Adrenal gland (tissue), 5 donors: ENCODE measurements at regions not wholly inside any gene's neighbourhood (a gene's known extent, or its start where the extent isn't known, plus 50 kb on each side); places are given as distances from the start of the nearest gene placed in this dataset.

Experiments used
- POLR2A ChIP-seq, 2 donors: fragments of 450-650 bp; IDR thresholded peaks; one replicate each; pipeline ENCODE4 v1.6.1; 2017; ENCODE audit warnings: antibody characterized with exemption in 2 of 2, mild to moderate bottlenecking in 2 of 2, moderate library complexity in 1 of 2
- TF ChIP-seq, protein P1 (sequence below), 6 experiments: fragments of 450-650 bp in 4 of 6; fragments of 200-600 bp in 2 of 6; sonication (generic) in 1 of 6; IDR thresholded peaks; 1 replicate in 5 of 6; 2 replicates in 1 of 6; pipeline versions ENCODE4 v1.5.1 to v1.8.0; 2016 to 2021; ENCODE audit warnings: antibody characterized with exemption in 6 of 6, mild to moderate bottlenecking in 2 of 6, moderate library complexity in 1 of 6
- donor health status: DM: no; HTN: no; CAD: no.

DNA sequence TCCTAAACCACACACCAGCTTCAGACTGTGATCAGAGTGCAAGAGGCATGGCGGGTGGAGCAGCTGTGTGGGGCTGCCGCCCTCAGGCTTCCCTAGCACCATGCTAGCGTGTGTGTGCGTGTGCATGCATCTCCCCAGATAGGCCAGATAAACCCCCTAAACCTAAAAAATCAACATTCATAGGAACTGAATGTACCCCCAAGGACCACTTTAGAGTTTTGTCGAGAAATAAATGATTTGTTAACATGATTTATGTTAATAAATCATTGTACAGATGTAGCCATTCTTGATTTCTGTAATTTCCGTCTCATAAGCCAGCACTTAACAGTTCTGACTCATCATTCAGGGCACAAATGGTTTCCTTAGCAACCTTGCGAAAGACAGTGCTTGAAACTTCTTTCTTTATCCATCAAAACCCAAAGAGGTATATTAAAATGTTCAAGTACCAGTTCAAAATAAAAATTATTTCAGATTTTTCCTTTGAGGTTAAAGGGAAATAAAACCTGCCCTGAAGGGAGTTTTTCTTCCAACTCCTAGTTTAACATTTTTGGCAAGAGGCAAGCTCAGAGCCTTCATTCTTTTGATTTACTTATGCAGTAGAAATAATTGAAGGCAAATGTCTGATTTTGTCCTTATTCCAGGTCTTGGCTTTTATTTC, 206.2 kb upstream of the RGS6 start:
- TF ChIP-seq, protein P1, sequence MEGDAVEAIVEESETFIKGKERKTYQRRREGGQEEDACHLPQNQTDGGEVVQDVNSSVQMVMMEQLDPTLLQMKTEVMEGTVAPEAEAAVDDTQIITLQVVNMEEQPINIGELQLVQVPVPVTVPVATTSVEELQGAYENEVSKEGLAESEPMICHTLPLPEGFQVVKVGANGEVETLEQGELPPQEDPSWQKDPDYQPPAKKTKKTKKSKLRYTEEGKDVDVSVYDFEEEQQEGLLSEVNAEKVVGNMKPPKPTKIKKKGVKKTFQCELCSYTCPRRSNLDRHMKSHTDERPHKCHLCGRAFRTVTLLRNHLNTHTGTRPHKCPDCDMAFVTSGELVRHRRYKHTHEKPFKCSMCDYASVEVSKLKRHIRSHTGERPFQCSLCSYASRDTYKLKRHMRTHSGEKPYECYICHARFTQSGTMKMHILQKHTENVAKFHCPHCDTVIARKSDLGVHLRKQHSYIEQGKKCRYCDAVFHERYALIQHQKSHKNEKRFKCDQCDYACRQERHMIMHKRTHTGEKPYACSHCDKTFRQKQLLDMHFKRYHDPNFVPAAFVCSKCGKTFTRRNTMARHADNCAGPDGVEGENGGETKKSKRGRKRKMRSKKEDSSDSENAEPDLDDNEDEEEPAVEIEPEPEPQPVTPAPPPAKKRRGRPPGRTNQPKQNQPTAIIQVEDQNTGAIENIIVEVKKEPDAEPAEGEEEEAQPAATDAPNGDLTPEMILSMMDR (IDR thresholded peaks at IDR 0.05): no peak
- no peak for TF ChIP-seq POLR2A (IDR thresholded peaks at IDR 0.05)
